HG02870 (cell line): ENCODE measurements at regions not wholly inside any gene's neighbourhood (a gene's known extent, or its start where the extent isn't known, plus 50 kb on each side); places are given as distances from the start of the nearest gene placed in this dataset.
"Not testable (repeated sequence)": the region's sequence is repeated elsewhere in the genome, so short reads cannot be mapped to it uniquely, and the experiment has no call there.

ENCODE experiments used
- ATAC-seq: cut with Tn5 transposase; IDR thresholded peaks from one replicate; pipeline ENCODE4 v1.9.1; 2021; ENCODE audit warnings: mild to moderate bottlenecking, moderate library complexity; ENCODE audit not compliant: unreplicated experiment

- no peak for ATAC-seq
Measured at GRCh38 chr9:38195737-38196161, 126.7 kb upstream of the SHB start.

GRCh38 chr9:38194870-38195269, 125.8 kb upstream of the SHB start:
- ATAC-seq: no peak

- no peak for ATAC-seq
Measured at GRCh38 chr9:38192731-38193265, 123.8 kb upstream of the SHB start.

- ATAC-seq: no peak
Measured at GRCh38 chr9:38186404-38187115, 117.5 kb upstream of the SHB start.

GRCh38 chr9:38185647-38186403, 116.8 kb upstream of the SHB start:
- no peak for ATAC-seq

- ATAC-seq: no peak
Measured at GRCh38 chr9:38183994-38184568, 115.1 kb upstream of the SHB start.

GRCh38 chr9:38182321-38182720, 113.3 kb upstream of the SHB start:
- ATAC-seq: no peak

- ATAC-seq: no peak
Measured at GRCh38 chr9:38181866-38182265, 112.8 kb upstream of the SHB start.

GRCh38 chr9:38181232-38181631, 112.2 kb upstream of the SHB start:
- ATAC-seq: no peak

- no peak for ATAC-seq
Measured at GRCh38 chr9:38180656-38181055, 111.6 kb upstream of the SHB start.

GRCh38 chr9:38179965-38180364, 110.9 kb upstream of the SHB start:
- no peak for ATAC-seq

- no peak for ATAC-seq
Measured at GRCh38 chr9:38178237-38178636, 109.2 kb upstream of the SHB start.

- no peak for ATAC-seq
Measured at GRCh38 chr9:38177680-38178079, 108.7 kb upstream of the SHB start.

- no peak for ATAC-seq
Measured at GRCh38 chr9:38176251-38176650, 107.2 kb upstream of the SHB start.

GRCh38 chr9:38175423-38175822, 106.4 kb upstream of the SHB start:
- no peak for ATAC-seq

- ATAC-seq: no peak
Measured at GRCh38 chr9:38172586-38172985, 103.6 kb upstream of the SHB start.

- ATAC-seq: no peak
Measured at GRCh38 chr9:38171926-38172325, 102.9 kb upstream of the SHB start.

- no peak for ATAC-seq
Measured at GRCh38 chr9:38171538-38171884, 102.5 kb upstream of the SHB start.

- peak; percentile 35 for ATAC-seq
Measured at GRCh38 chr9:38170763-38171537, 101.9 kb upstream of the SHB start.

GRCh38 chr9:38170155-38170554, 101.1 kb upstream of the SHB start:
- not testable (repeated sequence) for ATAC-seq

- no peak for ATAC-seq
Measured at GRCh38 chr9:38166501-38166900, 97.5 kb upstream of the SHB start.
